CD4-positive, alpha-beta T cell treated with Interleukin-17A for 1 hour (primary cell): ENCODE measurements at regions not wholly inside any gene's neighbourhood (a gene's known extent, or its start where the extent isn't known, plus 50 kb on each side); places are given as distances from the start of the nearest gene placed in this dataset.

Experiments
- DNase-seq: peaks from one replicate; pipeline ENCODE4 v3.0.0-alpha.2; 2020

- no peak for DNase-seq
Measured at GRCh38 chr3:182525766-182526374, 267.4 kb upstream of the ATP11B start.

GRCh38 chr3:182527745-182528144 is 265.6 kb upstream of the ATP11B start:
- no peak for DNase-seq

- no peak for DNase-seq
Measured at GRCh38 chr3:182530316-182530715, 263.0 kb upstream of the ATP11B start.

- no peak for DNase-seq
Measured at GRCh38 chr3:182533394-182533793, 259.9 kb upstream of the ATP11B start.

- no peak for DNase-seq
Measured at GRCh38 chr3:182544542-182544941, 248.8 kb upstream of the ATP11B start.

- no peak for DNase-seq
Measured at GRCh38 chr3:182562274-182562673, 231.0 kb upstream of the ATP11B start.

GRCh38 chr3:182565916-182566796 is 227.1 kb upstream of the ATP11B start:
- DNase-seq, result no peak

- no peak for DNase-seq
Measured at GRCh38 chr3:182567700-182568099, 225.6 kb upstream of the ATP11B start.

- no peak for DNase-seq
Measured at GRCh38 chr3:182568261-182568660, 225.0 kb upstream of the ATP11B start.

- DNase-seq, result no peak
Measured at GRCh38 chr3:182568876-182569275, 224.4 kb upstream of the ATP11B start.

GRCh38 chr3:182570946-182571594 is 222.2 kb upstream of the ATP11B start:
- DNase-seq, result no peak

- no peak for DNase-seq
Measured at GRCh38 chr3:182575941-182576340, 217.4 kb upstream of the ATP11B start.

- no peak for DNase-seq
Measured at GRCh38 chr3:182583545-182583944, 209.8 kb upstream of the ATP11B start.

GRCh38 chr3:182585532-182586150 is 207.7 kb upstream of the ATP11B start:
- DNase-seq, result no peak

- DNase-seq, result no peak
Measured at GRCh38 chr3:182592747-182593146, 200.6 kb upstream of the ATP11B start.

- DNase-seq, result no peak
Measured at GRCh38 chr3:182596676-182597410, 196.5 kb upstream of the ATP11B start.

- no peak for DNase-seq
Measured at GRCh38 chr3:182597621-182598041, 195.7 kb upstream of the ATP11B start.

- no peak for DNase-seq
Measured at GRCh38 chr3:182601597-182601996, 191.7 kb upstream of the ATP11B start.

GRCh38 chr3:182603501-182603900 is 189.8 kb upstream of the ATP11B start:
- no peak for DNase-seq

- no peak for DNase-seq
Measured at GRCh38 chr3:182605882-182606611, 187.3 kb upstream of the ATP11B start.

GRCh38 chr3:182606905-182607504 is 186.3 kb upstream of the ATP11B start:
- DNase-seq, result no peak

GRCh38 chr3:182608832-182609231 is 184.5 kb upstream of the ATP11B start:
- DNase-seq, result no peak
